GF-D8 (cell line): ENCODE measurements at regions not wholly inside any gene's neighbourhood (a gene's known extent, or its start where the extent isn't known, plus 50 kb on each side); places are given as distances from the start of the nearest gene placed in this dataset.
"Not testable (repeated sequence)": the region's sequence is repeated elsewhere in the genome, so short reads cannot be mapped to it uniquely, and the experiment has no call there.

Experiments
- DNase-seq: peaks from one replicate; lab custom pipeline; 2025; lab: John Stamatoyannopoulos, UW

GRCh38 chr17:77037943-77038342, 102.8 kb upstream of the SEC14L1 start:
- DNase-seq, result no peak

GRCh38 chr17:77038884-77039555, 101.7 kb upstream of the SEC14L1 start:
- no peak for DNase-seq

DNA sequence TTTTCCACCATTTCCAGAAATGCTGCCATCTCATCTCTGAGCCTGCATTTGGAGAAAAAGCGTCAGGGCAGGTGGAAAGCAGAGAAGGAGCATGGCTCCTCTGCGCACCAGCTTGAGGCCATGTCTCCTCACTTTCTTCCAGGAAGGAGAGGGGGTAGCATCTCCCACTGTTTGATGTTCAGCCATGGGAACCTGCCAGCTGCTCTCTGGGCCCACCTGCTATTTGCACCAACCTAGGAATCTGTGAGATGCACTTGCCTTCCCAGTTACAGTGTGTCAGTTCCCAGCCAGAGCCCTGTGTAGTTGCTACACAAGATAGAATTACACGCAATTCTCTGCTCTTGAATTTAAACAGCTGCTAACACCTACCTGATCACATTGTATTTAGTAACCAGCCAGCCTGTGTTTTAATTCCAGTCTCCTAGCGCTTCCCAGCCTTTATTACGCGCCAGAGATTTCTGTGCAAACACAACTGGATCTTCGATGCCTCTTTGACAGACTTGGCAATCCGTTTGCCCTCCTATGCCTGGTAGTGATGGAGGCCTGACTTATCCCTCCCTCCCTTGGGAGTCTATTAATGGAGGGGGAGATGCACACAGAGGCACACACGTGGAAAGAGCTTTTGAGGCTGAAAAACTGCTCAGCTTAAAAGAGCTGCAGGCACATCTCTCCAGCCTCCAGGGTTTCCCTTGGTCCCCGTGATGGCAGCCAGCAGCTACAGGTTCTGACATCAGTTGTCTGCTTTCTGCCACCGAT, 98.1 kb upstream of the SEC14L1 start:
- DNase-seq, result no peak

- no peak for DNase-seq
These were observed 95.2 kb upstream of the SEC14L1 start for GRCh38 chr17:77045441-77046041.

DNA sequence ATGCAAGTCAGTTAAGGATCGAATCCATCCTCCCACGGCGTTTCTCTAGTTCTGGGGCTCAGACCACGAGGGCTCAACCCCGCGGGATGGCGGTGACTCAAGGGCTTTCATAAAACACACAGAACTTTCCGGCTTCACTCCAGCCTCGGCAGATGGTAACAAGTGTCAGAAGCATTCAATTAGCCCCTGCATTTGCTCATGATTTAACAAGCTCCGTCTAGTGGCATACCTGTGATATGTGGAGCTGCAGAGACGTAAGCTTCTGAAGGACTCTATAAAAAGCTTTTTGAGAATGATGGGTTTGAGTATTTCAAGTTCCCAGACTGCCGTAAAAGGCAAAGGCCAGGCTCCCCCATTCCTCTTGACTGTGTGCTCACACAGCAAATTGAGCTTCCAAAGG, 91.3 kb upstream of the SEC14L1 start:
- no peak for DNase-seq

DNA sequence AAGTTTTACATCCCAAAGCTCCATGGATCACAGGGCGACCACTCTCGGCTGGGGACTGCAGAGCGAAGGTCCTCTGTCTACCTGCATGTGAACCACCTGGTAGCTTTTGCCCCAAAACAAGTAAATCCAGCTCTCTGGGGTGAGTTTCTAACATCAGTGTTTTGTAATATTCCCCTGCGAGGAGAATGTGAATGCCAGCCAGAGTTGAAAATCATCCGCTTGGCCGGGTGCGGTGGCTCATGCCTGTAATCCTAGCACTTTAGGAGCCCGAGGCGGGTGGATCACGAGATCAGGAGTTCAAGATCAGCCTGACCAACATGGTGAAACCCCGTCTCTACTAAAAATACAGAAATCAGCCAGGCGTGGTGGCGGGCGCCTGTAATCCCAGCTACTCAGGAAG, 89.9 kb upstream of the SEC14L1 start:
- DNase-seq, result not testable (repeated sequence)

DNA sequence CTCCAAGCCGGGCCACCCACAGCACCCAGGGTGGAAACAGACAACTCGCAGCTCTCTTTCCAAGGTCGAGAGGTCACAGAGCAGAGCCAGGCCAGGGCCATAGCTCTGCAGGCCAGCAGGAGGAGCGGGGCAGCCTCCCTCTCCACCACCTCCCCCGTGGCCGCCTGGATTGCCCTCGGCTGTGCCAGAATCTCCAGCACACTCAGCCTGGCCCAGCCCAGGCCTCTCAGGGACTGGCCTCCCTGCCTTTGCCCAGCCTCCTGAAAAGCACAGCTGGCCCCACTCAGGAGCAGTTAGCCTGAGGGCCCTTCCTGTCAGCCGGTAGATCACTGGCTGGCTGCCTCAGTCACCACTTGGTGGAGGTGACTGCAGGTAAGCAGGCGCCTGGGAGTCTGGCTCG, 85.8 kb upstream of the SEC14L1 start:
- no peak for DNase-seq

GRCh38 chr17:77055453-77055852, 85.3 kb upstream of the SEC14L1 start:
- no peak for DNase-seq

GRCh38 chr17:77058016-77058415, 82.8 kb upstream of the SEC14L1 start:
- DNase-seq, result no peak

DNA sequence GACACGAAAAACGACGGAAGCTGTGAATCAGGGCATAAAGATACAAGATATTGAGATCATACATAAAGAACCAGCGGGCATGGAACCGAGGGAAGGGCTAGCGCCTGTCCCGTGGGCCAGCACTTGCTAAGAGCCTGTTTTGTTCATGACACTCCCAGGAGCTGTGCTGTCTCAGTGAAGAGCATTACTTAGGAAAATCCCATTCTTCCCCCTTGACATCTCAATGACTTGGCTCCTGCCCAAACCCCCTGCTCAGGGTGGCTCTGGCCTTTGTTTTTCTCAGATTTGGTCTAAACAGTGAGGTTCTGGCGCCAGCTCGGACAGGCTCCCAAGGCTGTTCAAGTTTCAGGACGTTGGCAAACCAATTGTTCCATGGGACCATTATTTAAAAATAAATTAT, 79.1 kb upstream of the SEC14L1 start:
- no peak for DNase-seq

GRCh38 chr17:77064598-77064997, 76.2 kb upstream of the SEC14L1 start:
- DNase-seq, result no peak

DNA sequence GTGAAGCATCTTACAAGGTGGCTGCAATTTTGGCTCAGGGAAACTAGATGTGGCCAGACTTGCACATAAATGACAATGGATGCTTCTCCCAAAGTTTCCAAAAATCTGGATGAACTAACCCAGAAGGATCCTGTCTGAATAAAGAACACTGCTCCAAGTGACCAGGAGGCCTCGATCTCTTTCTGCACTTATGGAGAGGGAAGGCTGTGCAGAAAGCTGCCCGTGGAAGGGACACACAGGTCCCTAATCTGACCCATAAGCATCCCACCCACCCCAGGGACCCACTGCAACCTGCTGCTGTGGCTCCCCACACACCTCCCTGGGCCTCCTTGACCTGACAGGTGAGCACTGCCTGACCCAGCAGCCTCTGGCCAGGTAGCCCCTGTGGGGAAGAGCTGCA, 74.6 kb upstream of the SEC14L1 start:
- no peak for DNase-seq

DNA sequence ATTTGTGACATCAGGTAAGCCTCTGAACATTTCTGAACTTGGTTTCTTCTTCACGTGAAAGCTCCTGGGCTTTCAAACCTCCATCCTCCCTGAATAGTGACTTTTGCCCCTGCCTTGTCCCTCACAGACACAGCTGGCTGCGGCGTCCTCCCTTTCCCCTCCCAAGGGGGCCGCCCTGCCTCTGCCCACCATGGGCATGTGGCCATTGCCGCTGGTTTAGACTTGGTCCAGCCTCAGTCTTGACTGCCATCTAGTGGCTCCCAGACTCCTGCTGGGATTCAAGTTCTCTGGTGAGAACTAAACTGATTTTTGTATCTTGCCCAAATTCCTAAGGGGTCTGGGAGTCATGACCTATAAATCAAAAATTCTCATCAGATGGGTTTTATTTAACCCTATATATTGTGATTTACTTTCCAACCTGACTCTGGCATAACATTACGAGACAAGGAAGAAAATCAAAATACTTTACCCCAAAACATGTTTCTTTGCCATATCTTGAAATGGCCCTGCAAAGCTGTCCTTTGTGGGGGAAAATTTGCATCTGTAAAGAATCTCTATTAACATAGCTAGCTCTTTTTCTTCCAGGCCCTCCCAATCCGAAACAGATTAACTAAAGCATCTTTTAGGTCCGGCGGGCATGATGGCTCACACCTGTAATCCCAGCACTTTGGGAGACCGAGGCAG, 73.9 kb upstream of the SEC14L1 start:
- DNase-seq, result not testable (repeated sequence)

GRCh38 chr17:77068915-77069314, 71.9 kb upstream of the SEC14L1 start:
- DNase-seq, result no peak

DNA sequence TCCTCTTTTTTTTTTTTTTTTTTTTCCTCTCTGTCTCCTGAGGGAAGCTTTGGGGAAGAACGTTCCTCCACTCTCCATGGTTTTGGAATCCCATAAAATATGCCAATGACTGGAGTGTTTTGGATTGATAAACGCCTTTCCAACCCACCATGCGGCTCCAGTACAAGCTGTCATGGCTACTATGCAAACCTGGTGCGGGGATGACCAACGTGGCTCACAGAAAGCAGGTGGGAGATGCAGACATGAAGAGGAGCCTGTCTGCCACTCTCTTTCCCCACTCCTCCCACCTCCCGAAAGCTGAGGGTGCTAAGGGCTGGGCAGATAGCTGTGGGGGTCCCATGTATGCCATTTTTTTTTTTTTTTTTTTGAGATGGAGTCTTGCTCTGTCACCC, 69.9 kb upstream of the SEC14L1 start:
- DNase-seq, result no peak

- DNase-seq, result no peak
These were observed 68.8 kb upstream of the SEC14L1 start for GRCh38 chr17:77071925-77072490.

- DNase-seq, result no peak
These were observed 68.1 kb upstream of the SEC14L1 start for GRCh38 chr17:77072670-77073069.

DNA sequence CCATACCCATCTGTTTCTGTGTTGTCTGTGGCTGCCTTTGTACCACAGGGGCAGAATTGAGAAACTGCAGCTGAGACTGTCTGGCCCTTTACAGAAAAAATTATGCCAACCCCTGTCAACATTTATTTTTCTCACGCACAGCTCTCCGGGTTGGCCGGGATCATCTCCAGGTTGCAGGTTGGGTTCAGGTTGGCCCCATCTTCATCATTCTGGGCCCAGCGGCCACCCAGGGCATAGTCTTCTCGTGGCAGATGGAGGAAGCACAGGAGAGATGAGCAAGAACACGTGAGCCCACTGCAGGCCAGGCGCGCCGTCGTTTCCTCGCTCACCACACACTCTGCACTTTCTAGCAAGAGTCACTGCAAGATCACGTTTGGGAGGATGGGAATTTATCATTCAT, 66.1 kb upstream of the SEC14L1 start:
- no peak for DNase-seq

DNA sequence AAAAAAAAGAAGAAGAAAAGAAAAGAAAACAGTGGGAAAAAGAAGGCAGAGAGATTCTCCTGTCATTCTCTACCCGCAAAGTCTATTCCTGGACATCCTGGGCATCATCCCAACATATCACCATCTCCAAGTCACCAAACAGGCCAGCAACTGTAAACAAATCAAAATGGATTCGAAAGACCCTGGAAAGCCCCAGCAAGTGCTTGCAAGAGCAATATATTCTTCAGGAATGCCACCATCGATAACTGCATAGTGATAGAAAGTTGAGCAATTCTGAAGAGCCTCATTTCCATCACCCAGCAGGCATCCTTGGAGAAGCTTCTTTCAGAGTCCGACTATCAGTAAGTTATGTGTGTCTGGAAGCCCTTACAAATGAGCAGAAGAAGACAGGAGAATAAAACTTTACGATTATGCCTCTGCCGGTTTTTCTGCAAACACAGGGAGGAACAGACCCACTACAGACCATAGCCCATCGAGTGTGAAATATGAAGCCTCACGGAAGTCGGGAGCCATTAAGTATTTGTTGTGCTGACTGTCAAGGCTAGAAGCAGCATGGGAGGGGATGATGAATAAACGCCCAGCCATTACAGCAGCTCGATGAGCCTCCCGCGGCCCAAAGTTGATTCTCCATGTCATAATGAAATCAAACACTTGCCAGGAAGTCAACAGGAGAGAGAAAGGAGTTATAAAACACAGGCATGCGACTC, 64.5 kb upstream of the SEC14L1 start:
- DNase-seq, result no peak

DNA sequence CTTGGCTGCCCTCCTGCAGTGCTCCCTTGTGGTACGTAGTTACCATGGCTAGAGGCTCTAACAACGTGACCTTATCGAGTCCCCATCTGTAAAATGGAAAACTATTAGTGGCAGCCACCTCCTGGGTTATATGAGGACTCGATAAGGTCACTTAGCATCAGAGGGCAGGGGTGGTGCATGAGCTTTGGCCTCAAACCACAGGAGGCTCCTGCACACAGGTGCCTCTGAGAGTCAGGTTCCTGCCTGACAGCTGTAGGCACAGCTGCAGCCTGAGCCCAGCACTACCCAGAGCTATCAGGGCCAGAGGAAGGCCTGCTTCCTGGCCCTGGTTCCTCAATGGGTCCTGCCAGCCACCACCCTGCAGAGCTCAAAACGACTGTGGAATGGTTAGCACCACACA, 57.2 kb upstream of the SEC14L1 start:
- DNase-seq, result peak; percentile 63

DNA sequence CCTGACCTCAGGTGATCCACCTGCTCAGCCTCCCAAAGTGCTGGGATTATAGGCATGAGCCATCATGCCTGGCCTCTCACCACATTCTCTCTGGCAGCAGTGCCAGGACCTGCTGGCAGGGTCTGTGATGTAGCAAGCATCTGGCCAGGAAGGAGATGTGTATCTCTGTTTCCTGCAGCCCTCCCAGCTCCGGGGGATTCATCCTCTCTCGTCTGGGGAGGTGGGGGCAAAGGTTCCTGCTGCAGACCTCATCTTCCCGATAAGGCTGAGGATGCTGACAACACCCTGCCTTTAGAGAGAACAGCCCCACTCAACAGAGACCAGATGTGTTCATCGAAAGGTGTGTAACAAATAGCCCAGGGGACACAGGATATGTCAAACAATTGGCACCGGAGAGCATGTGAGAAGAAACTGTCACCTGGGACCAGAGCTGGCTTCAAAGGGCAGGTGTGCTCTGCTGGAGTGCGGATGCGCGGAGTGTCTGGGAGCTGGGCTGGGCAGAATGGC, 54.8 kb upstream of the SEC14L1 start:
- DNase-seq, result peak; percentile 69
